ENCODE measurements at regions not wholly inside any gene's neighbourhood (a gene's known extent, or its start where the extent isn't known, plus 50 kb on each side); places are given as distances from the start of the nearest gene placed in this dataset.

DNA sequence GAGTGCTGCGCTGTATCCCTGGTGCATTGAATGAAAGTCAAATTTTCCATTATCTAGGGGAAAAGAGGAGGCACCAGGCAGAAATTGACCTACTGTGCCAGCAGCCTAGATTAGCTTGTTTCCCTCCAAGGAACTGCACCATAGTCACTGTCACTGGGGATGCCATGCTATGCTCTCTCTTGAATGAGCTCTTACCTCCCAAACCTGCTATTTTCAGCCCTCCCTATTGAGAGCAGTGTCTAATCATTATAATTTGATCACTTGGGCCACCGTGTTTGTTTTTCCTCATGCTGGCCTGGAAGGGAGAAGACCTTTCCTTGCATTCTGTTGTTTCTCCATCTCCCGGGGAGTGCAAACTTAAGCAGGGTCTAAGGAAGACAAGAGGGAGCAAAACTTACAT lies 492.9 kb downstream of the SIPA1L2 start:
- dilution Hi-C loops (cut with HindIII; ENCODE audit: low sequenced_read_pairs, unreplicated experiment), result no loop called here
- no peak overlapping the region for H3K4me3 ChIP-seq (ENCODE audit: insufficient read depth, low read depth, low read length)
- H2BK20ac ChIP-seq (ENCODE audit: low read depth, low read length), result no peak overlapping the region
- no peak overlapping the region for H3K14ac ChIP-seq (replicated peaks; ENCODE audit: low read depth, low read length)
- no peak overlapping the region for H3K23ac ChIP-seq (ENCODE audit: low read depth, low read length)
- no peak overlapping the region for H3K18ac ChIP-seq (ENCODE audit: low read depth, low read length)
- in situ Hi-C loops (cut with MboI; ENCODE audit: low sequenced_read_pairs), result no loop called here
- H3K56ac ChIP-seq (ENCODE audit: extremely low read depth, insufficient read depth, low read length), result no peak overlapping the region
- H3K36me3 ChIP-seq (ENCODE audit: control insufficient read depth, insufficient read depth, low read length), result no peaks in the 10 kb centered on the region
- no peaks in the 10 kb centered on the region for H4K20me1 ChIP-seq (ENCODE audit: insufficient read depth, low read length)
- no peak overlapping the region; the same call in 1 of the 2 replicates for H2AK5ac ChIP-seq (ENCODE audit: low read depth, low read length)
- H2AFZ ChIP-seq (replicated peaks; ENCODE audit: low read length, poor library complexity), result peak overlapping the region; percentile 2
- TF ChIP-seq BHLHE40 (IDR thresholded peaks at IDR 0.05; ENCODE audit: low read depth, low read length), result no peak
- no peak for TF ChIP-seq NFE2L2 (IDR thresholded peaks at IDR 0.05; ENCODE audit: low read depth, low read length)
- no peak for TF ChIP-seq RFX5 (IDR thresholded peaks at IDR 0.05; ENCODE audit: low read depth, low read length)
- TF ChIP-seq, protein P1, sequence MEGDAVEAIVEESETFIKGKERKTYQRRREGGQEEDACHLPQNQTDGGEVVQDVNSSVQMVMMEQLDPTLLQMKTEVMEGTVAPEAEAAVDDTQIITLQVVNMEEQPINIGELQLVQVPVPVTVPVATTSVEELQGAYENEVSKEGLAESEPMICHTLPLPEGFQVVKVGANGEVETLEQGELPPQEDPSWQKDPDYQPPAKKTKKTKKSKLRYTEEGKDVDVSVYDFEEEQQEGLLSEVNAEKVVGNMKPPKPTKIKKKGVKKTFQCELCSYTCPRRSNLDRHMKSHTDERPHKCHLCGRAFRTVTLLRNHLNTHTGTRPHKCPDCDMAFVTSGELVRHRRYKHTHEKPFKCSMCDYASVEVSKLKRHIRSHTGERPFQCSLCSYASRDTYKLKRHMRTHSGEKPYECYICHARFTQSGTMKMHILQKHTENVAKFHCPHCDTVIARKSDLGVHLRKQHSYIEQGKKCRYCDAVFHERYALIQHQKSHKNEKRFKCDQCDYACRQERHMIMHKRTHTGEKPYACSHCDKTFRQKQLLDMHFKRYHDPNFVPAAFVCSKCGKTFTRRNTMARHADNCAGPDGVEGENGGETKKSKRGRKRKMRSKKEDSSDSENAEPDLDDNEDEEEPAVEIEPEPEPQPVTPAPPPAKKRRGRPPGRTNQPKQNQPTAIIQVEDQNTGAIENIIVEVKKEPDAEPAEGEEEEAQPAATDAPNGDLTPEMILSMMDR (conservative IDR thresholded peaks at IDR 0.05; ENCODE audit: low read depth, low read length), result no peak
- no peak for TF ChIP-seq MAZ (IDR thresholded peaks at IDR 0.05; ENCODE audit: borderline replicate concordance, low read depth, low read length)
- TF ChIP-seq, protein P2, sequence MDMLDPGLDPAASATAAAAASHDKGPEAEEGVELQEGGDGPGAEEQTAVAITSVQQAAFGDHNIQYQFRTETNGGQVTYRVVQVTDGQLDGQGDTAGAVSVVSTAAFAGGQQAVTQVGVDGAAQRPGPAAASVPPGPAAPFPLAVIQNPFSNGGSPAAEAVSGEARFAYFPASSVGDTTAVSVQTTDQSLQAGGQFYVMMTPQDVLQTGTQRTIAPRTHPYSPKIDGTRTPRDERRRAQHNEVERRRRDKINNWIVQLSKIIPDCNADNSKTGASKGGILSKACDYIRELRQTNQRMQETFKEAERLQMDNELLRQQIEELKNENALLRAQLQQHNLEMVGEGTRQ (IDR thresholded peaks at IDR 0.05; ENCODE audit: low read depth, low read length), result no peak
- no peak for TF ChIP-seq MXI1 (IDR thresholded peaks at IDR 0.05; ENCODE audit: borderline replicate concordance, low read depth, low read length)
- no peak for TF ChIP-seq SMC3 (IDR thresholded peaks at IDR 0.05; ENCODE audit: low read depth, low read length)
- TF ChIP-seq MAFK (IDR thresholded peaks at IDR 0.05; ENCODE audit: low read depth, low read length), result no peak
- no peak for TF ChIP-seq CHD1 (IDR thresholded peaks at IDR 0.05; ENCODE audit: low read depth, low read length)
- TF ChIP-seq POLR2A (IDR thresholded peaks at IDR 0.05; ENCODE audit: low read depth, low read length), result no peak
- no peak for TF ChIP-seq CEBPB (IDR thresholded peaks at IDR 0.05; ENCODE audit: low read depth, low read length)
- TF ChIP-seq, protein P3, sequence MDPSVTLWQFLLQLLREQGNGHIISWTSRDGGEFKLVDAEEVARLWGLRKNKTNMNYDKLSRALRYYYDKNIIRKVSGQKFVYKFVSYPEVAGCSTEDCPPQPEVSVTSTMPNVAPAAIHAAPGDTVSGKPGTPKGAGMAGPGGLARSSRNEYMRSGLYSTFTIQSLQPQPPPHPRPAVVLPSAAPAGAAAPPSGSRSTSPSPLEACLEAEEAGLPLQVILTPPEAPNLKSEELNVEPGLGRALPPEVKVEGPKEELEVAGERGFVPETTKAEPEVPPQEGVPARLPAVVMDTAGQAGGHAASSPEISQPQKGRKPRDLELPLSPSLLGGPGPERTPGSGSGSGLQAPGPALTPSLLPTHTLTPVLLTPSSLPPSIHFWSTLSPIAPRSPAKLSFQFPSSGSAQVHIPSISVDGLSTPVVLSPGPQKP (IDR thresholded peaks at IDR 0.05; ENCODE audit: borderline replicate concordance, low read depth, low read length), result no peak
- TF ChIP-seq RCOR1 (IDR thresholded peaks at IDR 0.05; ENCODE audit: insufficient replicate concordance, low read length), result no peak
- TF ChIP-seq FOS (IDR thresholded peaks at IDR 0.05; ENCODE audit: low read depth, low read length), result no peak
- no peak for TF ChIP-seq RAD21 (IDR thresholded peaks at IDR 0.05; ENCODE audit: low read length)
- no peak overlapping the region for H4K8ac ChIP-seq (ENCODE audit: low read depth in 2 of 2, low read length in 2 of 2)
- no peak overlapping the region for H2AK9ac ChIP-seq (replicated peaks; ENCODE audit: low read depth, low read length, poor library complexity)
- H3K9ac ChIP-seq (ENCODE audit: low read depth, low read length), result no peak overlapping the region
- H3K27ac ChIP-seq (ENCODE audit: insufficient read depth, low read length), result no peak overlapping the region
- no peaks in the 10 kb centered on the region for H3K79me1 ChIP-seq (ENCODE audit: low read depth in 1 of 2, low read length in 2 of 2)
- DNase-seq (no peak), ATAC-seq (ENCODE audit: low read depth) (no peak)
- no peaks in the 10 kb centered on the region for H3K27me3 ChIP-seq (ENCODE audit: control insufficient read depth, insufficient read depth, low read length)
- H2BK5ac ChIP-seq (ENCODE audit: low read depth, low read length, poor library complexity, severe bottlenecking), result no peak overlapping the region
- no peak overlapping the region for H4K5ac ChIP-seq (ENCODE audit: low read depth, low read length)
- ChIA-PET CTCF (no interaction called here), POLR2A (ENCODE audit: unreplicated experiment) (no interaction called here)
- H4K91ac ChIP-seq (ENCODE audit: insufficient read depth, low read depth, low read length), result no peak overlapping the region; the same call in 1 of the 2 replicates
- WGBS, 2 experiments (ENCODE audit: extremely low coverage in 2 of 2, insufficient read length in 1 of 2), result no CpG with 5 or more reads among the region's 3 CpGs
- no TSS peak for BruUV-seq (replicated peaks)
- no peaks in the 10 kb centered on the region for H3K4me1 ChIP-seq (ENCODE audit: control insufficient read depth, insufficient read depth, low read length)
- no peak overlapping the region for H2BK15ac ChIP-seq (ENCODE audit: low read depth, low read length)
- peaks cover 2% of the 10 kb centered on the region for H3K9me3 ChIP-seq (ENCODE audit: control insufficient read depth, insufficient read depth, low read length)
- H3K9me1 ChIP-seq (ENCODE audit: insufficient read depth, low read length), result no peaks in the 10 kb centered on the region
- H2BK120ac ChIP-seq (ENCODE audit: low read depth, low read length), result no peak overlapping the region
- H3K4ac ChIP-seq (ENCODE audit: low read depth, low read length), result no peak overlapping the region
- no peak overlapping the region for H3K4me2 ChIP-seq (ENCODE audit: low read depth, low read length)
- intact Hi-C loops (cut with micrococcal nuclease), result no loop called here

Measured in IMR-90 (cell line).